Liver (tissue), 7 donors: ENCODE measurements at regions not wholly inside any gene's neighbourhood (a gene's known extent, or its start where the extent isn't known, plus 50 kb on each side); places are given as distances from the start of the nearest gene placed in this dataset.

Experiments used
- DNase-seq: peaks from one replicate; pipeline ENCODE4 v3.0.0-alpha.2; 2017; ENCODE audit warnings: low spot score
- H3K27ac ChIP-seq, 2 donors: one replicate each; pipeline ENCODE4 v1.7.0; 2013; ENCODE audit warnings: inconsistent platforms in 2 of 2, low read length in 2 of 2, control low read depth in 1 of 2, low read depth in 1 of 2, mild to moderate bottlenecking in 1 of 2
- H3K27me3 ChIP-seq, 4 donors: one replicate each; pipeline versions ENCODE4 v1.6.1 to v1.7.0; 2013; ENCODE audit warnings: low read length in 3 of 4, inconsistent platforms in 1 of 4, mild to moderate bottlenecking in 1 of 4, moderate library complexity in 1 of 4; ENCODE audit not compliant: control insufficient read depth in 4 of 4, insufficient read depth in 4 of 4
- H3K36me3 ChIP-seq, 4 donors: one replicate each; pipeline versions ENCODE4 v1.6.1 to v1.7.0; 2013; ENCODE audit warnings: low read length in 3 of 4, mild to moderate bottlenecking in 3 of 4, low read depth in 1 of 4, moderate library complexity in 1 of 4; ENCODE audit not compliant: control insufficient read depth in 4 of 4, insufficient read depth in 3 of 4
- H3K4me1 ChIP-seq, 4 donors: one replicate each; pipeline versions ENCODE4 v1.6.1 to v1.7.0; 2013; ENCODE audit warnings: low read length in 3 of 4, mild to moderate bottlenecking in 3 of 4, moderate library complexity in 1 of 4; ENCODE audit not compliant: control insufficient read depth in 4 of 4, insufficient read depth in 4 of 4
- H3K4me3 ChIP-seq, 3 donors: one replicate each; pipeline versions ENCODE4 v1.6.1 to v1.7.0; 2013; ENCODE audit warnings: low read length in 3 of 3, control low read depth in 1 of 3, low read depth in 1 of 3, mild to moderate bottlenecking in 1 of 3
- H3K9ac ChIP-seq, 2 donors: one replicate each; pipeline ENCODE4 v1.7.0; 2013; ENCODE audit warnings: low read length in 2 of 2, mild to moderate bottlenecking in 2 of 2, moderate library complexity in 2 of 2, control low read depth in 1 of 2, low read depth in 1 of 2
- H3K9me3 ChIP-seq, 4 donors: one replicate each; pipeline versions ENCODE4 v1.6.1 to v1.7.0; 2013; ENCODE audit warnings: low read length in 3 of 4; ENCODE audit not compliant: control insufficient read depth in 4 of 4
- EGR1 ChIP-seq, 2 donors: IDR thresholded peaks; 2 replicates each; pipeline ENCODE4 v1.6.1; 2016 to 2018; ENCODE audit warnings: antibody characterized with exemption in 2 of 2, low read depth in 2 of 2
- FOXA2 ChIP-seq: IDR thresholded peaks from 2 replicates; pipeline ENCODE4 v1.6.1; 2016; ENCODE audit warnings: antibody characterized with exemption
- GABPA ChIP-seq, 2 donors: IDR thresholded peaks in 1 of 2; conservative IDR thresholded peaks in 1 of 2; 2 replicates each; pipeline ENCODE4 v1.6.1; 2016; ENCODE audit warnings: antibody characterized with exemption in 2 of 2, mild to moderate bottlenecking in 1 of 2, moderate library complexity in 1 of 2
- HNF4A ChIP-seq, 2 donors: conservative IDR thresholded peaks; 2 replicates each; pipeline ENCODE4 v1.6.1; 2016; ENCODE audit warnings: antibody characterized with exemption in 2 of 2, mild to moderate bottlenecking in 2 of 2
- HNF4G ChIP-seq: IDR thresholded peaks from 2 replicates; pipeline ENCODE4 v1.6.1; 2016; ENCODE audit warnings: antibody characterized with exemption
- MAX ChIP-seq: IDR thresholded peaks from 2 replicates; pipeline ENCODE4 v1.6.1; 2016; ENCODE audit warnings: antibody characterized with exemption
- NR2F2 ChIP-seq: IDR thresholded peaks from 2 replicates; pipeline ENCODE4 v1.6.1; 2016; ENCODE audit warnings: antibody characterized with exemption
- RAD21 ChIP-seq, 2 donors: IDR thresholded peaks; 2 replicates each; pipeline ENCODE4 v1.6.1; 2016; ENCODE audit warnings: antibody characterized with exemption in 2 of 2, mild to moderate bottlenecking in 2 of 2
- SP1 ChIP-seq: IDR thresholded peaks from 2 replicates; pipeline ENCODE4 v1.6.1; 2018; ENCODE audit warnings: antibody characterized with exemption, mild to moderate bottlenecking
- YY1 ChIP-seq: IDR thresholded peaks from 2 replicates; pipeline ENCODE4 v1.6.1; 2016; ENCODE audit warnings: antibody characterized with exemption, mild to moderate bottlenecking
- WGBS: extraction: QIAGEN DNeasy Blood & Tissue Kit; methylation state at CpG from one replicate; pipeline ENCODE4 v1.1.7; 2013; 5-methylcytosine and 5-hydroxymethylcytosine counted together
- TF ChIP-seq, protein P1 (sequence below): IDR thresholded peaks from 2 replicates; pipeline ENCODE4 v1.6.1; 2016; ENCODE audit warnings: antibody characterized with exemption
- TF ChIP-seq, protein P2 (sequence below): IDR thresholded peaks from 2 replicates; pipeline ENCODE4 v1.6.1; 2016; ENCODE audit warnings: antibody characterized with exemption, mild to moderate bottlenecking
- donor health status: healthy.
- donor health status: healthy.
- donor health status: healthy.
- donor health status: healthy.

GRCh38 chr2:49259926-49260325 is 105.6 kb upstream of the FSHR start:
- no peak overlapping the region for H3K9ac ChIP-seq
- no peaks in the 10 kb centered on the region for H3K4me1 ChIP-seq
- no peak overlapping the region for H3K27ac ChIP-seq
- WGBS, result 80% methylated on average over 1 of the region's 1 CpG
- H3K27me3 ChIP-seq, result peaks cover 0 to 4% (median 0%) of the 10 kb centered on the region in 4 donors
- DNase-seq, result no peak
- no peaks in the 10 kb centered on the region for H3K36me3 ChIP-seq
- no peaks in the 10 kb centered on the region for H3K9me3 ChIP-seq
- TF ChIP-seq FOXA2 (no peak), GABPA (IDR thresholded peaks at IDR 0.05 in 1 of 2, conservative IDR thresholded peaks at IDR 0.05 in 1 of 2) (no peak), MAX (no peak), NR2F2 (no peak), HNF4G (no peak), HNF4A (conservative IDR thresholded peaks at IDR 0.05) (no peak), SP1 (no peak)
- no peak overlapping the region for H3K4me3 ChIP-seq

- Histone ChIP-seq H3K9ac (no peak overlapping the region), H3K27me3 (no peaks in the 10 kb centered on the region), H3K9me3 (no peaks in the 10 kb centered on the region), H3K36me3 (no peaks in the 10 kb centered on the region), H3K4me1 (no peaks in the 10 kb centered on the region), H3K4me3 (no peak overlapping the region), H3K27ac (no peak overlapping the region)
- DNase-seq, result no peak
- WGBS, result 61% methylated on average over 3 of the region's 3 CpGs
- no peak for TF ChIP-seq FOXA2
- peak in 1 of 2 donors; percentile 53 for TF ChIP-seq RAD21 (IDR thresholded peaks at IDR 0.05)
- TF ChIP-seq HNF4G, result no peak
- no peak for TF ChIP-seq EGR1 (IDR thresholded peaks at IDR 0.05; ENCODE audit: low read depth in 2 of 2)
These were observed 101.2 kb upstream of the FSHR start for GRCh38 chr2:49255409-49255971.

GRCh38 chr2:49254401-49254800 is 100.1 kb upstream of the FSHR start:
- WGBS, result 61% methylated on average over 6 of the region's 6 CpGs

More at GRCh38 chr2:49254401-49254800, 100.1 kb upstream of the FSHR start:
- DNase-seq, result no peak
- TF ChIP-seq, protein P1, sequence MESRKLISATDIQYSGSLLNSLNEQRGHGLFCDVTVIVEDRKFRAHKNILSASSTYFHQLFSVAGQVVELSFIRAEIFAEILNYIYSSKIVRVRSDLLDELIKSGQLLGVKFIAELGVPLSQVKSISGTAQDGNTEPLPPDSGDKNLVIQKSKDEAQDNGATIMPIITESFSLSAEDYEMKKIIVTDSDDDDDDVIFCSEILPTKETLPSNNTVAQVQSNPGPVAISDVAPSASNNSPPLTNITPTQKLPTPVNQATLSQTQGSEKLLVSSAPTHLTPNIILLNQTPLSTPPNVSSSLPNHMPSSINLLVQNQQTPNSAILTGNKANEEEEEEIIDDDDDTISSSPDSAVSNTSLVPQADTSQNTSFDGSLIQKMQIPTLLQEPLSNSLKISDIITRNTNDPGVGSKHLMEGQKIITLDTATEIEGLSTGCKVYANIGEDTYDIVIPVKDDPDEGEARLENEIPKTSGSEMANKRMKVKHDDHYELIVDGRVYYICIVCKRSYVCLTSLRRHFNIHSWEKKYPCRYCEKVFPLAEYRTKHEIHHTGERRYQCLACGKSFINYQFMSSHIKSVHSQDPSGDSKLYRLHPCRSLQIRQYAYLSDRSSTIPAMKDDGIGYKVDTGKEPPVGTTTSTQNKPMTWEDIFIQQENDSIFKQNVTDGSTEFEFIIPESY, result no peak
- TF ChIP-seq NR2F2 (no peak), YY1 (no peak)
- TF ChIP-seq, protein P2, sequence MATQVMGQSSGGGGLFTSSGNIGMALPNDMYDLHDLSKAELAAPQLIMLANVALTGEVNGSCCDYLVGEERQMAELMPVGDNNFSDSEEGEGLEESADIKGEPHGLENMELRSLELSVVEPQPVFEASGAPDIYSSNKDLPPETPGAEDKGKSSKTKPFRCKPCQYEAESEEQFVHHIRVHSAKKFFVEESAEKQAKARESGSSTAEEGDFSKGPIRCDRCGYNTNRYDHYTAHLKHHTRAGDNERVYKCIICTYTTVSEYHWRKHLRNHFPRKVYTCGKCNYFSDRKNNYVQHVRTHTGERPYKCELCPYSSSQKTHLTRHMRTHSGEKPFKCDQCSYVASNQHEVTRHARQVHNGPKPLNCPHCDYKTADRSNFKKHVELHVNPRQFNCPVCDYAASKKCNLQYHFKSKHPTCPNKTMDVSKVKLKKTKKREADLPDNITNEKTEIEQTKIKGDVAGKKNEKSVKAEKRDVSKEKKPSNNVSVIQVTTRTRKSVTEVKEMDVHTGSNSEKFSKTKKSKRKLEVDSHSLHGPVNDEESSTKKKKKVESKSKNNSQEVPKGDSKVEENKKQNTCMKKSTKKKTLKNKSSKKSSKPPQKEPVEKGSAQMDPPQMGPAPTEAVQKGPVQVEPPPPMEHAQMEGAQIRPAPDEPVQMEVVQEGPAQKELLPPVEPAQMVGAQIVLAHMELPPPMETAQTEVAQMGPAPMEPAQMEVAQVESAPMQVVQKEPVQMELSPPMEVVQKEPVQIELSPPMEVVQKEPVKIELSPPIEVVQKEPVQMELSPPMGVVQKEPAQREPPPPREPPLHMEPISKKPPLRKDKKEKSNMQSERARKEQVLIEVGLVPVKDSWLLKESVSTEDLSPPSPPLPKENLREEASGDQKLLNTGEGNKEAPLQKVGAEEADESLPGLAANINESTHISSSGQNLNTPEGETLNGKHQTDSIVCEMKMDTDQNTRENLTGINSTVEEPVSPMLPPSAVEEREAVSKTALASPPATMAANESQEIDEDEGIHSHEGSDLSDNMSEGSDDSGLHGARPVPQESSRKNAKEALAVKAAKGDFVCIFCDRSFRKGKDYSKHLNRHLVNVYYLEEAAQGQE, result no peak
- no peaks in the 10 kb centered on the region for H3K36me3 ChIP-seq
- no peak overlapping the region for H3K9ac ChIP-seq
- no peaks in the 10 kb centered on the region for H3K4me1 ChIP-seq
- no peaks in the 10 kb centered on the region for H3K9me3 ChIP-seq
- H3K4me3 ChIP-seq, result no peak overlapping the region
- no peak overlapping the region for H3K27ac ChIP-seq
- H3K27me3 ChIP-seq, result no peaks in the 10 kb centered on the region
